ENCODE measurements at regions not wholly inside any gene's neighbourhood (a gene's known extent, or its start where the extent isn't known, plus 50 kb on each side); places are given as distances from the start of the nearest gene placed in this dataset.

- TF ChIP-seq CTCF (IDR thresholded peaks at IDR 0.05), result no peak
- TF ChIP-seq POLR2A (IDR thresholded peaks at IDR 0.05), result no peak
- TF ChIP-seq POLR2AphosphoS5 (IDR thresholded peaks at IDR 0.05), result no peak
These were observed 1106.0 kb downstream of the RPIA start for GRCh38 chr2:89797320-89798038.

All from suprapubic skin (tissue), 4 donors.